ENCODE measurements at regions not wholly inside any gene's neighbourhood (a gene's known extent, or its start where the extent isn't known, plus 50 kb on each side); places are given as distances from the start of the nearest gene placed in this dataset.

DNA sequence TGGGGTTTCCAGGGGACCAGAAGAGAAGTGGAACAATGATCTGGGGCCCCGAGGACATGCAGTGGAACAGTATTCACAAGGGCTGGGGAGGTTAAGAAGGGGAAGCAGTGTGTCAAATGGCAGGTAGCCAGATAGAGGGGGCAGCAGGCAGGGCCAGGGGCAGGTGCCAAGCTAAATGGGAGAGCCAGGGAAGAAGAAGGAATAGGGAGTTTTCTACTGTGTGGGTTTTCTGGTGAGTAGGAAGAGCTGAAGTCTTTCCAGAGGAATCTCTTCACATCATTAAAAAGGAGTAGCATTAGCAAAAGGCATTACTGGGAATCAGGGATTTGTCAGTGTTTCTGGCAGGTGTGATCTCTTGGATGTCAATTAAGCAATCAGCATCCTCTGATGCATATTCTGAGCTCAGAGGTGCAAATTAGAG, 55.8 kb downstream of the IRAG1 start:
- TF ChIP-seq EZH2 (IDR thresholded peaks at IDR 0.05): no peak
- TF ChIP-seq POLR2AphosphoS5 (IDR thresholded peaks at IDR 0.05; ENCODE audit: borderline replicate concordance, low read depth, low read length): no peak
- no peak for TF ChIP-seq FOXP2 (optimal IDR thresholded peaks at IDR 0.05; ENCODE audit: control extremely low read depth, extremely low read length, insufficient read depth)
